ENCODE measurements at regions not wholly inside any gene's neighbourhood (a gene's known extent, or its start where the extent isn't known, plus 50 kb on each side); places are given as distances from the start of the nearest gene placed in this dataset.
"Not testable (repeated sequence)": the region's sequence is repeated elsewhere in the genome, so short reads cannot be mapped to it uniquely, and the experiment has no call there.

DNA sequence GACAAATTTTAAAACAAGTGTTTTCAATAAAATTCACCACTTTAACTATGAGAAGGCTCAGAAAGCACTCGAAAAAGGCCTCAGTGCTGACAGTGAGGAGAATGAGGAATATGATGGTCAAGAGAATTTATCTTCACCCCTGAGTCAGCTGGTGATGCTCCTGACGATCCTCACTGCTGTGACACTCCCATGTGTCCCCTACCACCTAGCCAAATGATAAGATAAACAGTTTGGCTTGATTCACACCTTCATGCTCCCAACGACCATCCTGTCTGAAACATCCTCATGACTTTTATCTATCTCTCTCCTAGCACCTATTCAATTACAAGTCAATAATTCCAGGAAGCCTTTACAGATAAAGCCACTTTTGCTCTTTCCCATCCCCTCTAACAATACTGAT is 66.0 kb upstream of the PDPR start:
- TF ChIP-seq, protein P1, sequence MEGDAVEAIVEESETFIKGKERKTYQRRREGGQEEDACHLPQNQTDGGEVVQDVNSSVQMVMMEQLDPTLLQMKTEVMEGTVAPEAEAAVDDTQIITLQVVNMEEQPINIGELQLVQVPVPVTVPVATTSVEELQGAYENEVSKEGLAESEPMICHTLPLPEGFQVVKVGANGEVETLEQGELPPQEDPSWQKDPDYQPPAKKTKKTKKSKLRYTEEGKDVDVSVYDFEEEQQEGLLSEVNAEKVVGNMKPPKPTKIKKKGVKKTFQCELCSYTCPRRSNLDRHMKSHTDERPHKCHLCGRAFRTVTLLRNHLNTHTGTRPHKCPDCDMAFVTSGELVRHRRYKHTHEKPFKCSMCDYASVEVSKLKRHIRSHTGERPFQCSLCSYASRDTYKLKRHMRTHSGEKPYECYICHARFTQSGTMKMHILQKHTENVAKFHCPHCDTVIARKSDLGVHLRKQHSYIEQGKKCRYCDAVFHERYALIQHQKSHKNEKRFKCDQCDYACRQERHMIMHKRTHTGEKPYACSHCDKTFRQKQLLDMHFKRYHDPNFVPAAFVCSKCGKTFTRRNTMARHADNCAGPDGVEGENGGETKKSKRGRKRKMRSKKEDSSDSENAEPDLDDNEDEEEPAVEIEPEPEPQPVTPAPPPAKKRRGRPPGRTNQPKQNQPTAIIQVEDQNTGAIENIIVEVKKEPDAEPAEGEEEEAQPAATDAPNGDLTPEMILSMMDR (optimal IDR thresholded peaks at IDR 0.05 in 1 of 3, IDR thresholded peaks at IDR 0.05 in 1 of 3, conservative IDR thresholded peaks at IDR 0.05 in 1 of 3; ENCODE audit: extremely low read depth in 1 of 3, insufficient read depth in 2 of 3, low read length in 3 of 3), result not testable (repeated sequence)
- TF ChIP-seq EZH2 (IDR thresholded peaks at IDR 0.05; ENCODE audit: low read length), result not testable (repeated sequence)
